ENCODE measurements at regions not wholly inside any gene's neighbourhood (a gene's known extent, or its start where the extent isn't known, plus 50 kb on each side); places are given as distances from the start of the nearest gene placed in this dataset.

GRCh38 chr18:56067214-56067894 is 479.4 kb upstream of the TCF4 start:
- Histone ChIP-seq H3K4me1 (no peaks in the 10 kb centered on the region), H3K9me3 (no peaks in the 10 kb centered on the region), H3K4me2 (no peak overlapping the region), H3K27ac (no peak overlapping the region), H3K4me3 (no peak overlapping the region)
- WGBS (ENCODE audit: missing lambda C conversion rate), result 52% methylated on average over 7 of the region's 7 CpGs
- TF ChIP-seq HOXA7 (CRISPR knock-in tag; IDR thresholded peaks at IDR 0.05) (no peak), CHD2 (IDR thresholded peaks at IDR 0.05; ENCODE audit: low read length, partially characterized antibody) (no peak), ZC3H11A (IDR thresholded peaks at IDR 0.05) (no peak), FOXS1 (CRISPR knock-in tag; IDR thresholded peaks at IDR 0.05) (no peak), KDM1A (IDR thresholded peaks at IDR 0.05; ENCODE audit: low read depth) (no peak), ELK1 (IDR thresholded peaks at IDR 0.05; ENCODE audit: low read depth, low read length) (no peak), CTCF (IDR thresholded peaks at IDR 0.05) (no peak), BCL3 (IDR thresholded peaks at IDR 0.05) (no peak), MAFK (IDR thresholded peaks at IDR 0.05; ENCODE audit: partially characterized antibody) (no peak), PHF8 (IDR thresholded peaks at IDR 0.05; ENCODE audit: borderline replicate concordance, low read depth) (no peak), PBX3 (IDR thresholded peaks at IDR 0.05) (no peak), USF2 (IDR thresholded peaks at IDR 0.05) (no peak)
- ATAC-seq (no peak), DNase-seq (ENCODE audit: low read depth in 1 of 2, low spot score in 1 of 2) (no peak), FAIRE-seq (no peak)
- ChIA-PET POLR2A (no interaction called here), CTCF (no interaction called here)

- TF ChIP-seq MAX (IDR thresholded peaks at IDR 0.05), result no peak
- ChIA-PET POLR2A (no interaction called here), CTCF (no interaction called here)
- no peak for FAIRE-seq
- DNase-seq (ENCODE audit: low read depth in 1 of 2, low spot score in 1 of 2), result no peak
- WGBS (ENCODE audit: missing lambda C conversion rate), result 4% methylated on average over 2 of the region's 2 CpGs
- no peak overlapping the region for H3K27ac ChIP-seq
- no peaks in the 10 kb centered on the region for H3K9me3 ChIP-seq
- no peaks in the 10 kb centered on the region for H3K4me1 ChIP-seq
- no peak for ATAC-seq
- H3K4me2 ChIP-seq, result no peak overlapping the region
- H3K4me3 ChIP-seq, result no peak overlapping the region
Measured at GRCh38 chr18:56066524-56067213, 478.7 kb upstream of the TCF4 start.

- Histone ChIP-seq H3K27ac (no peak overlapping the region), H3K9me3 (no peaks in the 10 kb centered on the region), H3K4me2 (no peak overlapping the region), H3K4me3 (no peak overlapping the region), H3K4me1 (no peaks in the 10 kb centered on the region)
- FAIRE-seq, result no peak
- 36% methylated on average over 3 of the region's 3 CpGs for WGBS (ENCODE audit: missing lambda C conversion rate)
- POLR2A ChIA-PET, result no interaction called here
- CTCF ChIA-PET, result no interaction called here
- DNase-seq (ENCODE audit: low read depth in 1 of 2, low spot score in 1 of 2), result no peak
- ATAC-seq, result no peak
- TF ChIP-seq MAZ (IDR thresholded peaks at IDR 0.05; ENCODE audit: borderline replicate concordance, low read depth, low read length) (no peak), RARB (CRISPR knock-in tag; IDR thresholded peaks at IDR 0.05) (no peak), POLR2AphosphoS2 (conservative IDR thresholded peaks at IDR 0.05; ENCODE audit: low read length) (no peak), BCL3 (IDR thresholded peaks at IDR 0.05) (no peak), EHF (CRISPR knock-in tag; IDR thresholded peaks at IDR 0.05) (no peak), TP53 (CRISPR knock-in tag; IDR thresholded peaks at IDR 0.05) (no peak), ZC3H11A (IDR thresholded peaks at IDR 0.05) (no peak), REST (IDR thresholded peaks at IDR 0.05) (no peak), CBX8 (IDR thresholded peaks at IDR 0.05) (no peak), HOXA7 (CRISPR knock-in tag; IDR thresholded peaks at IDR 0.05) (no peak), SREBF2 (IDR thresholded peaks at IDR 0.05) (no peak)
Measured at GRCh38 chr18:56065086-56065485, 477.1 kb upstream of the TCF4 start.
